ENCODE measurements at regions not wholly inside any gene's neighbourhood (a gene's known extent, or its start where the extent isn't known, plus 50 kb on each side); places are given as distances from the start of the nearest gene placed in this dataset.

- Mint-ChIP-seq H3K36me3 (ENCODE audit: low read depth) (no peaks in the 10 kb centered on the region), H3K27me3 (no peaks in the 10 kb centered on the region), H3K27ac (no peak overlapping the region), H3K4me1 (no peaks in the 10 kb centered on the region), H3K4me3 (no peak overlapping the region), H3K9me3 (no peaks in the 10 kb centered on the region)
- CTCF ChIA-PET, result interaction anchor here (0.7 kb wide), 1 partner anchor 49 kb away, joined by 3 read pairs; no protein-coding TSS in a partner anchor
- no peak for DNase-seq
- POLR2A ChIA-PET, result no interaction called here
Observed at GRCh38 chr4:127538016-127538415, 94.7 kb upstream of the INTU start.

- DNase-seq, result no peak
- no peaks in the 10 kb centered on the region for H3K4me1 Mint-ChIP-seq
- H3K4me3 Mint-ChIP-seq, result no peak overlapping the region
- H3K36me3 Mint-ChIP-seq (ENCODE audit: low read depth), result no peaks in the 10 kb centered on the region
- ChIA-PET POLR2A (no interaction called here), CTCF (no interaction called here)
- H3K27me3 Mint-ChIP-seq, result no peaks in the 10 kb centered on the region
- no peaks in the 10 kb centered on the region for H3K9me3 Mint-ChIP-seq
- H3K27ac Mint-ChIP-seq, result no peak overlapping the region
Observed at GRCh38 chr4:127540497-127541025, 92.2 kb upstream of the INTU start.

GRCh38 chr4:127545271-127545670, 87.5 kb upstream of the INTU start:
- no peaks in the 10 kb centered on the region for H3K27me3 Mint-ChIP-seq
- no peak for DNase-seq
- H3K4me1 Mint-ChIP-seq, result no peaks in the 10 kb centered on the region
- H3K36me3 Mint-ChIP-seq (ENCODE audit: low read depth), result no peaks in the 10 kb centered on the region
- no peak overlapping the region for H3K4me3 Mint-ChIP-seq
- ChIA-PET POLR2A (no interaction called here), CTCF (no interaction called here)
- H3K27ac Mint-ChIP-seq, result no peak overlapping the region
- H3K9me3 Mint-ChIP-seq, result no peaks in the 10 kb centered on the region

- Mint-ChIP-seq H3K4me3 (no peak overlapping the region), H3K4me1 (no peaks in the 10 kb centered on the region), H3K9me3 (no peaks in the 10 kb centered on the region), H3K36me3 (ENCODE audit: low read depth) (no peaks in the 10 kb centered on the region), H3K27ac (no peak overlapping the region), H3K27me3 (no peaks in the 10 kb centered on the region)
- DNase-seq, result no peak
- CTCF ChIA-PET, result no interaction called here
- POLR2A ChIA-PET, result no interaction called here
Observed at GRCh38 chr4:127548990-127549925, 83.5 kb upstream of the INTU start.

GRCh38 chr4:127555106-127555505, 77.7 kb upstream of the INTU start:
- no peak overlapping the region for H3K27ac Mint-ChIP-seq
- no peaks in the 10 kb centered on the region for H3K27me3 Mint-ChIP-seq
- no peaks in the 10 kb centered on the region for H3K36me3 Mint-ChIP-seq (ENCODE audit: low read depth)
- no peaks in the 10 kb centered on the region for H3K4me1 Mint-ChIP-seq
- CTCF ChIA-PET, result no interaction called here
- POLR2A ChIA-PET, result no interaction called here
- no peaks in the 10 kb centered on the region for H3K9me3 Mint-ChIP-seq
- no peak for DNase-seq
- H3K4me3 Mint-ChIP-seq, result no peak overlapping the region

- Mint-ChIP-seq H3K9me3 (no peaks in the 10 kb centered on the region), H3K27ac (no peak overlapping the region), H3K27me3 (no peaks in the 10 kb centered on the region), H3K36me3 (ENCODE audit: low read depth) (no peaks in the 10 kb centered on the region), H3K4me3 (no peak overlapping the region), H3K4me1 (no peaks in the 10 kb centered on the region)
- POLR2A ChIA-PET, result no interaction called here
- CTCF ChIA-PET, result no interaction called here
- DNase-seq, result no peak
Observed at GRCh38 chr4:127558088-127558487, 74.7 kb upstream of the INTU start.

GRCh38 chr4:127558489-127559407, 74.0 kb upstream of the INTU start:
- DNase-seq, result no peak
- no peaks in the 10 kb centered on the region for H3K4me1 Mint-ChIP-seq
- POLR2A ChIA-PET, result no interaction called here
- no peak overlapping the region for H3K4me3 Mint-ChIP-seq
- H3K9me3 Mint-ChIP-seq, result no peaks in the 10 kb centered on the region
- no peaks in the 10 kb centered on the region for H3K27me3 Mint-ChIP-seq
- no peaks in the 10 kb centered on the region for H3K36me3 Mint-ChIP-seq (ENCODE audit: low read depth)
- no peak overlapping the region for H3K27ac Mint-ChIP-seq
- CTCF ChIA-PET, result no interaction called here

- H3K4me1 Mint-ChIP-seq, result no peaks in the 10 kb centered on the region
- CTCF ChIA-PET, result no interaction called here
- no peaks in the 10 kb centered on the region for H3K9me3 Mint-ChIP-seq
- no peaks in the 10 kb centered on the region for H3K27me3 Mint-ChIP-seq
- no peaks in the 10 kb centered on the region for H3K36me3 Mint-ChIP-seq (ENCODE audit: low read depth)
- no peak overlapping the region for H3K4me3 Mint-ChIP-seq
- DNase-seq, result no peak
- POLR2A ChIA-PET, result no interaction called here
- H3K27ac Mint-ChIP-seq, result no peak overlapping the region
Observed at GRCh38 chr4:127559981-127560380, 72.8 kb upstream of the INTU start.

- no peak overlapping the region for H3K27ac Mint-ChIP-seq
- no peak overlapping the region for H3K4me3 Mint-ChIP-seq
- no peaks in the 10 kb centered on the region for H3K4me1 Mint-ChIP-seq
- ChIA-PET POLR2A (no interaction called here), CTCF (no interaction called here)
- no peak for DNase-seq
- no peaks in the 10 kb centered on the region for H3K36me3 Mint-ChIP-seq (ENCODE audit: low read depth)
- no peaks in the 10 kb centered on the region for H3K27me3 Mint-ChIP-seq
- H3K9me3 Mint-ChIP-seq, result no peaks in the 10 kb centered on the region
Observed at GRCh38 chr4:127560755-127561154, 72.0 kb upstream of the INTU start.

- DNase-seq, result no peak
- H3K36me3 Mint-ChIP-seq (ENCODE audit: low read depth), result no peaks in the 10 kb centered on the region
- POLR2A ChIA-PET, result no interaction called here
- H3K9me3 Mint-ChIP-seq, result no peaks in the 10 kb centered on the region
- no peak overlapping the region for H3K4me3 Mint-ChIP-seq
- no peaks in the 10 kb centered on the region for H3K4me1 Mint-ChIP-seq
- CTCF ChIA-PET, result interaction anchor here (0.7 kb wide), 1 partner anchor 12 kb away, joined by 4 read pairs; no protein-coding TSS in a partner anchor
- H3K27me3 Mint-ChIP-seq, result no peaks in the 10 kb centered on the region
- no peak overlapping the region for H3K27ac Mint-ChIP-seq
Observed at GRCh38 chr4:127574643-127575042, 58.1 kb upstream of the INTU start.

GRCh38 chr4:127575888-127576287, 56.9 kb upstream of the INTU start:
- no peak for DNase-seq
- Mint-ChIP-seq H3K27me3 (no peaks in the 10 kb centered on the region), H3K9me3 (no peaks in the 10 kb centered on the region), H3K4me1 (no peaks in the 10 kb centered on the region), H3K27ac (no peak overlapping the region), H3K36me3 (ENCODE audit: low read depth) (no peaks in the 10 kb centered on the region), H3K4me3 (no peak overlapping the region)
- ChIA-PET POLR2A (no interaction called here), CTCF (no interaction called here)

GRCh38 chr4:127578491-127578890, 54.3 kb upstream of the INTU start:
- Mint-ChIP-seq H3K4me1 (no peaks in the 10 kb centered on the region), H3K27me3 (no peaks in the 10 kb centered on the region), H3K27ac (no peak overlapping the region), H3K36me3 (ENCODE audit: low read depth) (no peaks in the 10 kb centered on the region), H3K4me3 (no peak overlapping the region), H3K9me3 (no peaks in the 10 kb centered on the region)
- ChIA-PET POLR2A (no interaction called here), CTCF (interaction anchor here (1.6 kb wide), 1 partner anchor 9 kb away, joined by 4 read pairs; no protein-coding TSS in a partner anchor)
- no peak for DNase-seq

GRCh38 chr4:127578967-127579366, 53.8 kb upstream of the INTU start:
- no peak for DNase-seq
- no peaks in the 10 kb centered on the region for H3K36me3 Mint-ChIP-seq (ENCODE audit: low read depth)
- no peak overlapping the region for H3K4me3 Mint-ChIP-seq
- CTCF ChIA-PET, result no interaction called here
- H3K4me1 Mint-ChIP-seq, result no peaks in the 10 kb centered on the region
- no peak overlapping the region for H3K27ac Mint-ChIP-seq
- POLR2A ChIA-PET, result no interaction called here
- H3K9me3 Mint-ChIP-seq, result no peaks in the 10 kb centered on the region
- H3K27me3 Mint-ChIP-seq, result no peaks in the 10 kb centered on the region

All from activated CD4-positive, alpha-beta memory T cell treated with anti-CD3 and anti-CD28 coated beads, Interleukin-2, amount 10 ng/mL, durations not matched to agents 7 days and 5 days (primary cell).